ENCODE measurements at regions not wholly inside any gene's neighbourhood (a gene's known extent, or its start where the extent isn't known, plus 50 kb on each side); places are given as distances from the start of the nearest gene placed in this dataset.
"Not testable (repeated sequence)": the region's sequence is repeated elsewhere in the genome, so short reads cannot be mapped to it uniquely, and the experiment has no call there.

- no peak for DNase-seq
Measured at GRCh38 chr15:72861354-72861910, 77.9 kb upstream of the ADPGK start.

GRCh38 chr15:72859757-72860145 lies 76.2 kb upstream of the ADPGK start:
- DNase-seq: no peak

- DNase-seq: no peak
Measured at GRCh38 chr15:72859017-72859756, 75.6 kb upstream of the ADPGK start.

GRCh38 chr15:72858205-72858604 lies 74.6 kb upstream of the ADPGK start:
- no peak for DNase-seq

- no peak for DNase-seq
Measured at GRCh38 chr15:72857331-72858063, 73.9 kb upstream of the ADPGK start.

- no peak for DNase-seq
Measured at GRCh38 chr15:72856549-72857040, 73.0 kb upstream of the ADPGK start.

- no peak for DNase-seq
Measured at GRCh38 chr15:72855791-72856190, 72.2 kb upstream of the ADPGK start.

GRCh38 chr15:72852273-72852672 lies 68.7 kb upstream of the ADPGK start:
- DNase-seq: no peak

- DNase-seq: no peak
Measured at GRCh38 chr15:72851586-72851985, 68.0 kb upstream of the ADPGK start.

GRCh38 chr15:72850833-72851232 lies 67.3 kb upstream of the ADPGK start:
- DNase-seq: no peak

- no peak for DNase-seq
Measured at GRCh38 chr15:72847806-72848205, 64.2 kb upstream of the ADPGK start.

GRCh38 chr15:72847033-72847432 lies 63.5 kb upstream of the ADPGK start:
- no peak for DNase-seq

- DNase-seq: no peak
Measured at GRCh38 chr15:72845981-72846383, 62.4 kb upstream of the ADPGK start.

GRCh38 chr15:72844067-72844466 lies 60.5 kb upstream of the ADPGK start:
- no peak for DNase-seq

- not testable (repeated sequence) for DNase-seq
Measured at GRCh38 chr15:72843340-72843739, 59.8 kb upstream of the ADPGK start.

- DNase-seq: no peak
Measured at GRCh38 chr15:72840114-72840513, 56.6 kb upstream of the ADPGK start.

- no peak for DNase-seq
Measured at GRCh38 chr15:72838311-72838731, 54.8 kb upstream of the ADPGK start.

- DNase-seq: no peak
Measured at GRCh38 chr15:72836676-72837330, 53.2 kb upstream of the ADPGK start.

GRCh38 chr15:72835294-72835890 lies 51.8 kb upstream of the ADPGK start:
- DNase-seq: no peak

- no peak for DNase-seq
Measured at GRCh38 chr15:72833561-72833960, 50.0 kb upstream of the ADPGK start.
